ENCODE measurements at regions not wholly inside any gene's neighbourhood (a gene's known extent, or its start where the extent isn't known, plus 50 kb on each side); places are given as distances from the start of the nearest gene placed in this dataset.

GRCh38 chr17:63356337-63356757, 89.8 kb downstream of the CYB561 start:
- POLR2A ChIA-PET, result no interaction called here
- no peaks in the 10 kb centered on the region for H3K9me3 Mint-ChIP-seq
- TF ChIP-seq SOX15 (CRISPR knock-in tag; IDR thresholded peaks at IDR 0.05), result no peak
- TF ChIP-seq, protein P1, sequence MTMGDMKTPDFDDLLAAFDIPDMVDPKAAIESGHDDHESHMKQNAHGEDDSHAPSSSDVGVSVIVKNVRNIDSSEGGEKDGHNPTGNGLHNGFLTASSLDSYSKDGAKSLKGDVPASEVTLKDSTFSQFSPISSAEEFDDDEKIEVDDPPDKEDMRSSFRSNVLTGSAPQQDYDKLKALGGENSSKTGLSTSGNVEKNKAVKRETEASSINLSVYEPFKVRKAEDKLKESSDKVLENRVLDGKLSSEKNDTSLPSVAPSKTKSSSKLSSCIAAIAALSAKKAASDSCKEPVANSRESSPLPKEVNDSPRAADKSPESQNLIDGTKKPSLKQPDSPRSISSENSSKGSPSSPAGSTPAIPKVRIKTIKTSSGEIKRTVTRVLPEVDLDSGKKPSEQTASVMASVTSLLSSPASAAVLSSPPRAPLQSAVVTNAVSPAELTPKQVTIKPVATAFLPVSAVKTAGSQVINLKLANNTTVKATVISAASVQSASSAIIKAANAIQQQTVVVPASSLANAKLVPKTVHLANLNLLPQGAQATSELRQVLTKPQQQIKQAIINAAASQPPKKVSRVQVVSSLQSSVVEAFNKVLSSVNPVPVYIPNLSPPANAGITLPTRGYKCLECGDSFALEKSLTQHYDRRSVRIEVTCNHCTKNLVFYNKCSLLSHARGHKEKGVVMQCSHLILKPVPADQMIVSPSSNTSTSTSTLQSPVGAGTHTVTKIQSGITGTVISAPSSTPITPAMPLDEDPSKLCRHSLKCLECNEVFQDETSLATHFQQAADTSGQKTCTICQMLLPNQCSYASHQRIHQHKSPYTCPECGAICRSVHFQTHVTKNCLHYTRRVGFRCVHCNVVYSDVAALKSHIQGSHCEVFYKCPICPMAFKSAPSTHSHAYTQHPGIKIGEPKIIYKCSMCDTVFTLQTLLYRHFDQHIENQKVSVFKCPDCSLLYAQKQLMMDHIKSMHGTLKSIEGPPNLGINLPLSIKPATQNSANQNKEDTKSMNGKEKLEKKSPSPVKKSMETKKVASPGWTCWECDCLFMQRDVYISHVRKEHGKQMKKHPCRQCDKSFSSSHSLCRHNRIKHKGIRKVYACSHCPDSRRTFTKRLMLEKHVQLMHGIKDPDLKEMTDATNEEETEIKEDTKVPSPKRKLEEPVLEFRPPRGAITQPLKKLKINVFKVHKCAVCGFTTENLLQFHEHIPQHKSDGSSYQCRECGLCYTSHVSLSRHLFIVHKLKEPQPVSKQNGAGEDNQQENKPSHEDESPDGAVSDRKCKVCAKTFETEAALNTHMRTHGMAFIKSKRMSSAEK (CRISPR knock-in tag; IDR thresholded peaks at IDR 0.05; ENCODE audit: borderline replicate concordance), result no peak

DNA sequence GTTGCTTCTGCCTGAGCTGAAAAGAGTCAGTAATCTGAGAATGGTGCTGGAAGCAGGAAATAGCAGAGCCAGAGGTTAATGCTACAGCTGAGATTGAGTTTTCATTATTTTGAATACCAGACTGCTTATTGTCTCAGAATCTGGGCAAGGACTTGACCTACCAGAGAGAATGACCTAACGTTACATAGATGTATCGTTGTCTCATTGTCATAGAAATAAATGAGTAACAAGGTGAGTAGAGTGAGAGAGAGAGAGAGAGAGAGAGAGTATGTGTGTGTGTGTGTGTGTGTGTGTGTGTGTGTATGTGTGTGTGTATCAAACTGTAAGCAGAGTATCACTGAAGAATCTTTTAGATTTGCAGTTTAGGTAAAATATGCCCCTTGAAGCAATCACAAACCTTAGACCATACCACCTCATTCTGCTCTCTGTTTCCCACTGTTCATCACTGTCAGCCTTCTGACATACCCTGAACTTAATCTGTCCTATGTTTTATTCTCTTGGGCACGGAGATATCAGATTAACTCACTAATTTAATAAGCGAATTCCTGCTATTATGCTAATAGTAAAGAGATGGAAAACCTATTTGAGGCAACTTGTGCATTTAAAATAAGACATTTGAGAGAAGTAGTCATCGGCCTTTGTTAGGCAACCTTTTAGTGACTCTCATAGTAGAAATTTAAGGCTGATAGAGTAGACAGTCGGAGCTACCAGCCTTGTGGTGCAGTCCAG, 87.8 kb downstream of the CYB561 start:
- DNase-seq (ENCODE audit: low spot score) (no peak), ATAC-seq (no peak)
- Mint-ChIP-seq H3K4me1 (no peaks in the 10 kb centered on the region), H3K27ac (peak overlapping the region; percentile 0; the same call in 1 of the 2 replicates), H3K4me3 (no peak overlapping the region), H3K27me3 (ENCODE audit: low read depth) (no peaks in the 10 kb centered on the region), H3K36me3 (no peaks in the 10 kb centered on the region), H3K9me3 (no peaks in the 10 kb centered on the region)
- ChIA-PET CTCF (no interaction called here), POLR2A (interaction anchor here (0.5 kb wide), 1 partner anchor 398 kb away, joined by 3 read pairs; no protein-coding TSS in a partner anchor)
- no peak for TF ChIP-seq ZNF416 (CRISPR knock-in tag; IDR thresholded peaks at IDR 0.05)
- no peak for TF ChIP-seq PRRX2 (CRISPR knock-in tag; IDR thresholded peaks at IDR 0.05)
- no peak for TF ChIP-seq TEAD1 (CRISPR knock-in tag; IDR thresholded peaks at IDR 0.05)
- no peak for TF ChIP-seq ZNF425 (CRISPR knock-in tag; conservative IDR thresholded peaks at IDR 0.05)

More at GRCh38 chr17:63356337-63356757, 89.8 kb downstream of the CYB561 start:
- no peaks in the 10 kb centered on the region for H3K4me1 Mint-ChIP-seq
- no peaks in the 10 kb centered on the region for H3K36me3 Mint-ChIP-seq
- CTCF ChIA-PET, result interaction anchor here (0.7 kb wide), 1 partner anchor 274 kb away, joined by 3 read pairs; no protein-coding TSS in a partner anchor
- no peak overlapping the region for H3K27ac Mint-ChIP-seq
- H3K4me3 Mint-ChIP-seq, result no peak overlapping the region
- ATAC-seq, result no peak
- H3K27me3 Mint-ChIP-seq (ENCODE audit: low read depth), result no peaks in the 10 kb centered on the region
- DNase-seq (ENCODE audit: low spot score), result no peak

DNA sequence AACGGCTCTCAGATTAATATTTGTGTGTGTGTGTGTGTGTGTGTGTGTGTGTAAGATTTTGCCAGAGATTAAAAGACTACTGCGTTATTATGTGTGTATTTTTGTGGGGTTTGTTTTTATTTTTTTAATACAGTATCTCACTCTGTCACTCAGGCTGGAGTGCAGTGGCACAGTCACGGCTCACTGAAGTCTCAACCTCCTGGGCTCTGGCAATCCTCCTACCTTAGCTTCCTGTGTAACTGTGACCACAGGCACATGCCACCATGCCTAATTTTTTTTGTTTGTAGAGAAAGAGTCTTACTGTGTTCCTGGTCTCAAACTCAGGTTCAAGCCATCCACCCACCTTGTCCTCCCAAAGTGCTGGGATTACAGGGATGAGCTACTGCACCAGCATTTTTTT, 87.2 kb downstream of the CYB561 start:
- CTCF ChIA-PET, result no interaction called here

More for the DNA sequence above, 87.2 kb downstream of the CYB561 start:
- DNase-seq (ENCODE audit: low spot score), result no peak
- no peaks in the 10 kb centered on the region for H3K27me3 Mint-ChIP-seq (ENCODE audit: low read depth)
- no peaks in the 10 kb centered on the region for H3K9me3 Mint-ChIP-seq
- H3K4me3 Mint-ChIP-seq, result no peak overlapping the region
- no peaks in the 10 kb centered on the region for H3K36me3 Mint-ChIP-seq
- no peaks in the 10 kb centered on the region for H3K4me1 Mint-ChIP-seq
- ATAC-seq, result no peak
- POLR2A ChIA-PET, result interaction anchor here (0.5 kb wide), 1 partner anchor 397 kb away, joined by 3 read pairs; no protein-coding TSS in a partner anchor
- TF ChIP-seq ATF2 (CRISPR knock-in tag; IDR thresholded peaks at IDR 0.05; ENCODE audit: borderline replicate concordance, low read depth), result no peak
- TF ChIP-seq MLX (CRISPR knock-in tag; IDR thresholded peaks at IDR 0.05), result no peak
- TF ChIP-seq, protein P2, sequence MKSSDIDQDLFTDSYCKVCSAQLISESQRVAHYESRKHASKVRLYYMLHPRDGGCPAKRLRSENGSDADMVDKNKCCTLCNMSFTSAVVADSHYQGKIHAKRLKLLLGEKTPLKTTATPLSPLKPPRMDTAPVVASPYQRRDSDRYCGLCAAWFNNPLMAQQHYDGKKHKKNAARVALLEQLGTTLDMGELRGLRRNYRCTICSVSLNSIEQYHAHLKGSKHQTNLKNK (CRISPR knock-in tag; IDR thresholded peaks at IDR 0.05), result no peak
- no peak overlapping the region for H3K27ac Mint-ChIP-seq

Data from WTC11 (cell line).